WTC11 (cell line): ENCODE measurements at regions not wholly inside any gene's neighbourhood (a gene's known extent, or its start where the extent isn't known, plus 50 kb on each side); places are given as distances from the start of the nearest gene placed in this dataset.

ENCODE experiments used
- ATAC-seq: fragments of 200-7000 bp; cut with Tn5 transposase; 2 replicates; pipeline ENCODE4 v1.10.0; 2021; ENCODE audit warnings: mild to moderate bottlenecking, moderate library complexity
- CTCF ChIA-PET: fragments of 300-600 bp; sonication (Branson Sonifier 250); formaldehyde crosslinking; loops from one replicate; lab custom pipeline; 2021; ENCODE audit warnings: antibody characterized with exemption; lab: Charles Lee
- POLR2A ChIA-PET: fragments of 350-600 bp; sonication (Branson Sonifier 250); formaldehyde crosslinking; loops from one replicate; lab custom pipeline; 2021; ENCODE audit warnings: antibody characterized with exemption; lab: Charles Lee
- DNase-seq: peaks from one replicate; pipeline ENCODE4 v3.0.0; 2021; ENCODE audit warnings: low spot score
- H3K27ac Mint-ChIP-seq: 2 replicates; pipeline ENCODE4 v1.8.0; 2021; ENCODE audit warnings: mixed read lengths
- H3K27me3 Mint-ChIP-seq: 2 replicates; pipeline ENCODE4 v1.8.0; 2021; ENCODE audit warnings: low read depth, mild to moderate bottlenecking, moderate library complexity, mixed read lengths
- H3K36me3 Mint-ChIP-seq: 2 replicates; pipeline ENCODE4 v1.8.0; 2021; ENCODE audit warnings: mixed read lengths
- H3K4me1 Mint-ChIP-seq: 2 replicates; pipeline ENCODE4 v1.8.0; 2022; ENCODE audit warnings: mixed read lengths
- H3K4me3 Mint-ChIP-seq: 2 replicates; pipeline ENCODE4 v1.8.0; 2021; ENCODE audit warnings: mild to moderate bottlenecking, moderate library complexity, mixed read lengths
- H3K9me3 Mint-ChIP-seq: 2 replicates; pipeline ENCODE4 v1.8.0; 2021; ENCODE audit warnings: mixed read lengths
- AFF4 ChIP-seq: sonication (generic); formaldehyde crosslinking; IDR thresholded peaks from 2 replicates; pipeline ENCODE4 v1.8.1; 2023; ENCODE audit warnings: mild to moderate bottlenecking, missing genetic modification reagents, borderline replicate concordance
- ATF6 ChIP-seq: sonication (generic); formaldehyde crosslinking; IDR thresholded peaks from 2 replicates; pipeline ENCODE4 v1.8.1; 2023; ENCODE audit warnings: mild to moderate bottlenecking, missing genetic modification reagents
- CREB1 ChIP-seq: sonication (generic); formaldehyde crosslinking; IDR thresholded peaks from 2 replicates; pipeline ENCODE4 v1.8.0; 2023; ENCODE audit warnings: mild to moderate bottlenecking, missing genetic modification reagents
- CREM ChIP-seq: sonication (generic); formaldehyde crosslinking; IDR thresholded peaks from 2 replicates; pipeline ENCODE4 v1.8.1; 2022; ENCODE audit warnings: mild to moderate bottlenecking, missing genetic modification reagents, moderate library complexity
- FOXP1 ChIP-seq: sonication (generic); formaldehyde crosslinking; IDR thresholded peaks from 2 replicates; pipeline ENCODE4 v1.8.0; 2022; ENCODE audit warnings: missing genetic modification reagents, mild to moderate bottlenecking, moderate library complexity, borderline replicate concordance
- PREB ChIP-seq: sonication (generic); formaldehyde crosslinking; IDR thresholded peaks from 2 replicates; pipeline ENCODE4 v1.8.1; 2022; ENCODE audit warnings: mild to moderate bottlenecking, missing genetic modification reagents, moderate library complexity, borderline replicate concordance
- RELA ChIP-seq: sonication (generic); formaldehyde crosslinking; IDR thresholded peaks from 2 replicates; pipeline ENCODE4 v1.8.1; 2022; ENCODE audit warnings: missing genetic modification reagents, mild to moderate bottlenecking, borderline replicate concordance
- SMAD3 ChIP-seq: sonication (generic); formaldehyde crosslinking; IDR thresholded peaks from 2 replicates; pipeline ENCODE4 v1.8.0; 2022; ENCODE audit warnings: missing genetic modification reagents, mild to moderate bottlenecking, borderline replicate concordance
- STAT6 ChIP-seq: sonication (generic); formaldehyde crosslinking; conservative IDR thresholded peaks from 2 replicates; pipeline ENCODE4 v1.8.1; 2023; ENCODE audit warnings: mild to moderate bottlenecking, low read depth, missing genetic modification reagents, moderate library complexity
- TP53 ChIP-seq: sonication (generic); formaldehyde crosslinking; IDR thresholded peaks from 2 replicates; pipeline ENCODE4 v1.8.1; 2023; ENCODE audit warnings: mild to moderate bottlenecking, missing genetic modification reagents
- ZNF396 ChIP-seq: fragments of 250-450 bp; sonication (Bioruptor Pico); IDR thresholded peaks from 2 replicates; pipeline ENCODE4 v1.8.0; 2021; ENCODE audit warnings: mild to moderate bottlenecking, moderate library complexity, borderline replicate concordance
- ZNF532 ChIP-seq: fragments of 250-450 bp; sonication (Bioruptor Pico); IDR thresholded peaks from 2 replicates; pipeline ENCODE4 v1.9.0; 2021; ENCODE audit warnings: mild to moderate bottlenecking, borderline replicate concordance
- TF ChIP-seq, protein P1 (sequence below): sonication (generic); formaldehyde crosslinking; IDR thresholded peaks from 2 replicates; pipeline ENCODE4 v1.8.0; 2023; ENCODE audit warnings: missing genetic modification reagents, mild to moderate bottlenecking, borderline replicate concordance

DNA sequence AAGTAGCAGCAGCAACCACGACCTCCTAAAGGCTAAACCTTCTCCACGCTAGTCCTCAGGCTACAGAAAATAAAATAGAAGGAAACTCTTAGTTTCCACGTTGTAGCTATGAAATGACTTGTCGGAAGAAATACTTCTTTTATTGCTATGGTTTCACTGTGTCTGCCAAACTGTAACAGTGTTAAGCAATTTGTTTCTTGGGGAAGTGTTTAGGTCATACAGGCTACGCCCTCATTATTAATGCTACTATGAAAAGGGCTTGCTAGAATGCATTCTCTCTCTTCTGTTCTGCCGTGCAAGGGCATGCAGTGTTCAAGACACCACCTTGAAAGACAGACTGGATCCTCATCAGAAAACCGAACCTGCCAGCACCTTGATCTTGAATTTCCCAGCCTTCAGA lies 462.7 kb downstream of the PLOD2 start (continued):
- TF ChIP-seq ZNF532 (no peak), FOXP1 (CRISPR knock-in tag) (no peak), AFF4 (no peak), CREM (CRISPR knock-in tag) (no peak), ZNF396 (CRISPR knock-in tag) (no peak), STAT6 (no peak), PREB (CRISPR knock-in tag) (no peak), SMAD3 (CRISPR knock-in tag) (no peak)
- TF ChIP-seq, protein P1, sequence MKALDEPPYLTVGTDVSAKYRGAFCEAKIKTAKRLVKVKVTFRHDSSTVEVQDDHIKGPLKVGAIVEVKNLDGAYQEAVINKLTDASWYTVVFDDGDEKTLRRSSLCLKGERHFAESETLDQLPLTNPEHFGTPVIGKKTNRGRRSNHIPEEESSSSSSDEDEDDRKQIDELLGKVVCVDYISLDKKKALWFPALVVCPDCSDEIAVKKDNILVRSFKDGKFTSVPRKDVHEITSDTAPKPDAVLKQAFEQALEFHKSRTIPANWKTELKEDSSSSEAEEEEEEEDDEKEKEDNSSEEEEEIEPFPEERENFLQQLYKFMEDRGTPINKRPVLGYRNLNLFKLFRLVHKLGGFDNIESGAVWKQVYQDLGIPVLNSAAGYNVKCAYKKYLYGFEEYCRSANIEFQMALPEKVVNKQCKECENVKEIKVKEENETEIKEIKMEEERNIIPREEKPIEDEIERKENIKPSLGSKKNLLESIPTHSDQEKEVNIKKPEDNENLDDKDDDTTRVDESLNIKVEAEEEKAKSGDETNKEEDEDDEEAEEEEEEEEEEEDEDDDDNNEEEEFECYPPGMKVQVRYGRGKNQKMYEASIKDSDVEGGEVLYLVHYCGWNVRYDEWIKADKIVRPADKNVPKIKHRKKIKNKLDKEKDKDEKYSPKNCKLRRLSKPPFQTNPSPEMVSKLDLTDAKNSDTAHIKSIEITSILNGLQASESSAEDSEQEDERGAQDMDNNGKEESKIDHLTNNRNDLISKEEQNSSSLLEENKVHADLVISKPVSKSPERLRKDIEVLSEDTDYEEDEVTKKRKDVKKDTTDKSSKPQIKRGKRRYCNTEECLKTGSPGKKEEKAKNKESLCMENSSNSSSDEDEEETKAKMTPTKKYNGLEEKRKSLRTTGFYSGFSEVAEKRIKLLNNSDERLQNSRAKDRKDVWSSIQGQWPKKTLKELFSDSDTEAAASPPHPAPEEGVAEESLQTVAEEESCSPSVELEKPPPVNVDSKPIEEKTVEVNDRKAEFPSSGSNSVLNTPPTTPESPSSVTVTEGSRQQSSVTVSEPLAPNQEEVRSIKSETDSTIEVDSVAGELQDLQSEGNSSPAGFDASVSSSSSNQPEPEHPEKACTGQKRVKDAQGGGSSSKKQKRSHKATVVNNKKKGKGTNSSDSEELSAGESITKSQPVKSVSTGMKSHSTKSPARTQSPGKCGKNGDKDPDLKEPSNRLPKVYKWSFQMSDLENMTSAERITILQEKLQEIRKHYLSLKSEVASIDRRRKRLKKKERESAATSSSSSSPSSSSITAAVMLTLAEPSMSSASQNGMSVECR, result no peak

GRCh38 chr3:145698749-145699148 lies 462.2 kb downstream of the PLOD2 start:
- Mint-ChIP-seq H3K36me3 (no peaks in the 10 kb centered on the region), H3K27me3 (no peaks in the 10 kb centered on the region), H3K4me3 (no peak overlapping the region), H3K4me1 (peaks cover 10% of the 10 kb centered on the region), H3K27ac (no peak overlapping the region), H3K9me3 (no peaks in the 10 kb centered on the region; the same call in 1 of the 2 replicates)
- no peak for DNase-seq
- ATAC-seq, result no peak
- ChIA-PET CTCF (no interaction called here), POLR2A (no interaction called here)
- TF ChIP-seq ATF6 (CRISPR knock-in tag) (no peak), FOXP1 (CRISPR knock-in tag) (no peak), AFF4 (no peak), RELA (CRISPR knock-in tag) (no peak), CREB1 (CRISPR knock-in tag) (no peak), TP53 (CRISPR knock-in tag) (no peak)
